ENCODE measurements at regions not wholly inside any gene's neighbourhood (a gene's known extent, or its start where the extent isn't known, plus 50 kb on each side); places are given as distances from the start of the nearest gene placed in this dataset.

DNA sequence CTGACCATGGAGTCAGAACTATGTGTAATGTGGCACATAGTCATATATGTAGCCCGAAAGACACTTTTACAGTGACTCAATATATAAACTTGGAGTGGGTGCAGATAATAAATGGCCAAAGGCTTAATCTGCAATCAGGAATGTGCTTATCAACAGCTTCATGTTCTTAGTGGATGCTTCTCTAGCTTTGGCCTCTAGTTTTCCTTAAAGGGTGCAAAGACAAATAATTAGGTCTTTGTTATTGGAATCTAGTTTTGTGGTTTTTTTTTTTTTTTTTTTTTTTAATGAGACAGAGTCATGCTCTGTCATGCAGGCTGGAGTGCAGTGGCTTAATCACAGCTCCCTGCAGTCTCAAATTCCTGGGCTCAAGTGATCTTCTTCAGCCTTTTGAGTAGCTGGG is 625.6 kb downstream of the EPHA4 start:
- intact Hi-C loops (cut with micrococcal nuclease), result no loop called here

DNA sequence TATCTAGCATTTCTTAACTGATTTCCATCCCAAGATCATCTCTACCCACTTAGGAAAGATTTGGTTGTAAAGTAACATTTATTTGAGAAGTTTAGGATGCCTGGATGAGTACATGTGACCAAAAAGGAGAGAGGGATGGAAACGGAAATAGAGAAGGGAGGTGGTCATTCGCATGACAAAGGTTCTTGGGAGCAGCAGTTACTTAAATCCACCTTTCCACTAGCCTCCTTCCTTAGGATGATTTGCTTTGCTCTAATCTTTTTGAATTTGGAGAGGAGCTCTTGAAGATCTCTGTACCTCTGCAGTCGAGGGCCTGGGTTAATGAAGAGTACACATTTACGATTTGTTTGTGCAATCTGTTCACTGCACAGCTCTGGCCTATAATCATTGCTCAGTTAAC is 623.5 kb downstream of the EPHA4 start:
- intact Hi-C loops (cut with micrococcal nuclease), result no loop called here

DNA sequence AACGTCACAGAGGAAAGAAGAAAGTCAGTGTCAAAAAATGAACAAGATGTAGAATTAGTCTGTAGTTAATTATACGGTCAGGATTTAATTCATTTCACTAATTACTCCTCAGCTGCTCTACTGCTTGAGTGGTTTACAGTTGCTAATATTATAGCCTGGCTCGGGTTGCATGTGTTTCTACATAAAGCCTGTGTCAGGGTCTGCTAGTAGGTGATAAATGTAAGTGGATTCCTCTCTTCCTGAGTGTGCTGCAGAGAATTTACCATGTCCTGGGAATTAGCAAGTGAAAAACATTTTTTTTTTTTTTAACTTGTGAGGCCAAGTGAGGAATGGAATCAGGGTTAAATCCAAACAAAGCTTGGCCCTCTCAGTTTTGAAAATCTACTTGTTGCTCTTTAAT is 622.6 kb downstream of the EPHA4 start:
- intact Hi-C loops (cut with micrococcal nuclease), result no loop called here

DNA sequence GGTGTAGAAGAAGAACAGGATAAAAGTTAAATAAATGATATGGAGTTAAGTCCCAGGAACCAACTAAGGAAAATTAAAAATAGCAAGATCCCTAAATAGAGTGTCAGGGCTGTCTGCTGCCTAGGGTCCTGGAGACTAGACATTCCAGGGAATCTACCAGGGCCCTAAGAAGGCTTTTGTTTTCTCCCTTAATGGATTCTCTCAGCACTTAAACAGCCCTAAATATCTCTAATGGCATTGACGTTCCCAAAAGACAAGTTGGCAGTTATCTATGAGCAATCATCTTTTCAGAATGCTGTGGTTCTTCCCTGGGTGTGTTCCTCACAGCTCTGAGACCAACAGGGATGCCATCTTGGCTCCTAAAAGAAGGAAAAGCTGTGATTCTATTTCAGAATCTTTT is 616.3 kb downstream of the EPHA4 start:
- intact Hi-C loops (cut with micrococcal nuclease), result no loop called here

DNA sequence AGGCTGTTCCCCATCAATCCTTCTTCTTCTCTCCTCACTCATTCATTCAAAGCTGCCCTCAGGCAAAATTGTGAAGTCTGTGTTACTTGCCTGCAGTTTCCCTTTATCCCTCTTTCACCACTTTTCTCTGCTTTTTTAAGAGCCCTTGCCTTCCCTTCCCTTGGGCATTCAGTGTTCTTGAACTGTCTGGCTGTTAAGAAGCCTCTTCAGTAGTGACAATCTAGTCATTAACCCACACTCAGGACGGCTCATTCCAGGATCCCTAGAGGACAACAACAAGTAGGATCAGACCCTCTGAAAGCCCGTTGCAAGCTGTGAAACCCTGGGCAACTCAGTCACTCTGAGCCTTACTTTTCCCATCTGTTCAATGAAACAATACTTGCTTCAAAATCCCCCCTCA is 615.7 kb downstream of the EPHA4 start:
- intact Hi-C loops (cut with micrococcal nuclease), result no loop called here

DNA sequence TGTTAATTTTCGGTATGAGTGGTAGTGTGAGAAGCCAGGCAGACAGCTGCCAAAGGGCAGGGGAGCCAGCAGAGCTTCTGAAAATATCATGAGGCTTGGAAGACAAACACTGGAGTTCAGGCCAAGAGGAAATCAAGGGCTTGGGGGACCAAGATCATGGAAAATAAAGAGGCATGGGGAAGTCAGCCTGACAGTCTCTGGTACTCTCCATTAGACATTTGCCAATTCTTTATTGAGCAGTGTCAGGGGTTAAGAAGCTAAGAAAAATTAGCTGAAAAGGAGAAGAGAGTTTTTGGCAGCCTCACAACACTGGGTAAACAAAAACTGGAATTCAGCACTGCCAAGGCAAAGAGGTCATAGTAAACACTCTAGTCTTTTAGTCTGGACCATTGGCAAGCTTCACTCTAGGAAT is 612.7 kb downstream of the EPHA4 start:
- intact Hi-C loops (cut with micrococcal nuclease), result no loop called here

DNA sequence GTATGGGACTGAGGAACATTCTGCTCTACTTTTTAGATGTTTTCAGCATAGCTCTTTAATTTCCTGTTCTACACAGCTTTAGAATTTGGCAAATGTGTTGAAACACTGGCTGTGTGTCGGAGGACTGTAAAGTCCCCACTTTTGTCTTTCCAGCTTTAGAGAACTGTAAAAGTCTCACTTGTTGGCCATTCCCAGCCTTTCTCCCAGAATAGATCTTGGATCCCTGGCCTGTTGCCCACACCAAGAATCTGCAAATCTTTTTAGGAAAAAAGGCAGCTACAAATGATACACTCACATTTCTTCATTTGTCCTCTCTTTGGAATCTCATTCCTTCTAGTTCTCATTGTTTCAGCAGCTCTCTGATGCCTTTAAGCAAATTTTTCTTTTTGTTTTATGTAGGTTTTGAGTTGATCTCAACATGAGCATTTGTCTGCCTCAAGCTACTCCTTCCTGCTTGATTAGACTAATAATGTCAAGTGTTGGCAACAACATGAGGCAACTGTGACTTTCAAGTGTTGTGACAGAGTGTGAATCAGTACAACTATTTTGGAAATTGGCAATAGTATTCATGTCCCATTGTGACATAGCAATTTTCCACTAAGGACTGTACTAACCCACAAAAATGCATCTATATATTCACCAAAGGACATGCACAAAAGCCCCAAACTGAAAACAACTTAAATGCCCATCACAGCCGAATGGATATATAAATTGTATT is 610.8 kb downstream of the EPHA4 start:
- intact Hi-C loops (cut with micrococcal nuclease), result no loop called here

DNA sequence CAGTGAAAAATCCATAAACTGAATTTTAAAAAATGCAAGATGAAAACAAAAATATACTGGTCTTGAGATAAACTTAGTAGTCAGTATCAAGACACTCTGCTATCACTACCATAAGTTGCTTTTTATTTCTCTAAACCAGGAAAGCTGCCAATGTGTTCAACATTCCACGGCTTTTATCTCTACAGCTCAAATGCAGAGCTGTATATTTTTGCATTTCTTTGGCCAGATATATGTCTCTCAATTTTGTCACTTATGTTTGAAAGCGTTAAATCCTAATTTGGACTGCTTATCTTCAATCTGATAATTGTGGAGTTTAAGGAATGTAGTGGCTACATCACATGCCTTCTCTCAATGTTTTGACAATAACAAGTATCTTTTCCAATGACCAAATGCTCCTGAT is 609.5 kb downstream of the EPHA4 start:
- intact Hi-C loops (cut with micrococcal nuclease), result no loop called here

DNA sequence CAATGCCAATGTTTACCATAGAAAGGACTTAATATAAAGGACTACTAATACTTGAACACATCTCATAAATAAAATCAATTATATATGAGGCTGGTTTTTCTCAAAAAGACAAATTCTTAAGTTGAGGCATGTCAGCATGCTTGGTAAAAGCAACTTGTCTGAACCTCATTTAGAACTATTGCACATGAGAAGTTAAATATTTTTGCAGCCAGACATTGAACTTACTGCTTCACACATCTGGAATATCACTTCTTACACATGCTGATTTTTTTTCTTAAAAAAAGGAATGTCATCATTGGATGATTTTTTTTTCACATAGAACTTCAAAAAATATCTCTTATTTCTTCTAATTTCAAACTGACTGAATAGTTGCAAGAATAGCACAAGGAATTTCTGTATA is 609.0 kb downstream of the EPHA4 start:
- intact Hi-C loops (cut with micrococcal nuclease), result no loop called here

DNA sequence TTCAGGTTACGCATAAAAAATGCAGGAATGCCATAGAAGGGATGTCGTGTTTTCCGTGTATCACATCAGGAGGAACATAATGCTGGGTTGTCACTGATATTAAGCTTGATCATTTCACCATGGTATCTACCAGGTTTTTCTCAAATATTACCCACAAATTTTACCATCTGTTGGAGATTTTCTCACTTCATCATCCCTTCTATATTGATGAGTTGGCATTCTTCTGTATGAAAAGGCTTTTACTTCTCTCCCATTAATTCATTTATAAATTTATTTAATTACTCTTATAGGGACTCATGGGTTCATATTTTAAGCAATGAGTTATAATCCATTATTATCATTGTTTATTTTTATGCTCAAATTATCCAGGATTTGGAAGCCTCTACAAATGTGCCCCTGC is 608.2 kb downstream of the EPHA4 start:
- intact Hi-C loops (cut with micrococcal nuclease), result no loop called here

DNA sequence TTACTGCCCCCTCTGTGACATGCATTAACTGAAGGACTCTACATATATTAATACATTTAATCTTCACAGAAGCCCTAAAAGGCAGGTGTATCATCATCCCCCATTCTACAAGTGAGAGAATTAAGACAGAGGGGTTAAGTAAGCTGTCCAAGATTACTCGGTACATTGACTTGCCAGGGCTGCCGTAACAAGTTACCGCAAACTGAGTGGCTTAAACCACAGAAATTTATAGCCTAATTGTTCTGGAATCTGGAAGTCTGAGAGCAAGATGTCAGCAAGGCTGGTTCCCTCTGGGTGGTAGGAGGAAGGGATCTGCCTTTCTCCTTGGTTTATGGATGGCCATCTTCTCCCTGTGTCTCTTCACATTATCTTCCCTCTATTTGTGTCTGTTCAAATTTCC is 605.5 kb downstream of the EPHA4 start:
- intact Hi-C loops (cut with micrococcal nuclease), result no loop called here

DNA sequence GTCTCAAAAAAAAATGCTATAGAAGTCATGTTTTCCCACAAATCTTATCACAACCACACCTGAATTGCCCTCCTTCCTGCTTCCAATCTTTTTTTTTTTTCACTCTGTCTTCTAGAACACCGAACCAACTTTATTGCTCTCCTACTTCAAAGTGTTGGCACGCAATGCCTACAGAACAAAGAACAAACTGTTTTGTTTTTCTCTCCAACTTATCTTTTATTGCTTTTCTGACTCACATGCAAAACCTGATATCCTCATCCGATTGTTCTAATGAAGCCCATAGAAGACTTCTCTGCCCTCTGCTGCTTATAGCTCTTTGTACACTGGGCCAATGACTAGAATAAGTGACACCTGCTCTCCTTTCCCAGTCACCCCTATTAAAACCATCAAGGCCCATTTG is 602.8 kb downstream of the EPHA4 start:
- intact Hi-C loops (cut with micrococcal nuclease), result no loop called here

DNA sequence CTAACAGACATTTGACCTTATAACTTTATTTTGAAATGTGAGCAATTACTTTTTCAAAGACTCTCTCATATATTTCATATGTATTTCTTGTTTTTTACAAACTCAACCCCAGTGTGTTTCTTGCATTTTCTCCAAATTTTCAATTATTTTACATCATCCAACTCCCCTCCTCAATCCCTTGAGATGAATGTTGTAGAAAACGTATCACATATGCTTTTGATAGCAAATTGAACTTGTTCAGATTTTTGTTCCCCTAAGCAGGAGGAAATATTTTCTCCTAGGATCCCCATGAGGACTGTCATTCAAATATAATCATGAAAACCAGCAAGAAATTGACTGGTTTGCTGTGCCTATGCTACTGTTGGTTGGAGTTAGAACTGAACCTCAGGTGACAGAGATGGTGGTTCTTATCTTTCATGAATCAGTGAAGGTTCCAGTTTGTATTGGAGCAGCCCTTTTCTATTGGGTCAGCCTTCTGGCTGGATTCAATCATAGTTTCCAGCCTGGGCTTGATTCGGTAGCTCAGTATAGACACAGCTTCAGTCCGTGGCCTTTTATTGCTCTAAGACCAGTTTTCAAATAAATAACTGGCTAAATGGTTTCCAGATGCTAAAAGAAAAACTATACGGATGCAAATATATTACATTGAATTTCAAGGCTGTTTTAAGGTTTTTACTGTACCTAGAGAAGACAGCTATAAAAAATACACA is 591.0 kb downstream of the EPHA4 start:
- intact Hi-C loops (cut with micrococcal nuclease), result no loop called here

DNA sequence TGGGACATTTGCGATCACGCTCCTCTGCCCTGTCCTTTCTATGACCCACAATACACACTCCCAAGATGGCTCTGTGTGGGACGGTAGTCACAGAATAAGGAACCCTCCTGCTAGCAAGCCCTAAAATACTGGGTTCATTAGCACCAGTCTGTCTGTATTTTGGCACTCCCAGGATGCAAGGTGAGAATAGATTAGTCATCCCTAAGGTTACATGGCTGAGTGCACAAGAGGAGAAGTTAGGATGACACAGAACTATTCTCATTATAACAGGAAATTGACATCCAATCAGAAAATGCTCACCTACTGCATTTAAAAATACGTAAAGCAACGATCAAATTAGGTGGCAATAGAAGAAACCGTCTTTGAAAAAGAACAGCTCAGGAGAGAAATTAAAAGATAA is 590.2 kb downstream of the EPHA4 start:
- intact Hi-C loops (cut with micrococcal nuclease), result no loop called here

DNA sequence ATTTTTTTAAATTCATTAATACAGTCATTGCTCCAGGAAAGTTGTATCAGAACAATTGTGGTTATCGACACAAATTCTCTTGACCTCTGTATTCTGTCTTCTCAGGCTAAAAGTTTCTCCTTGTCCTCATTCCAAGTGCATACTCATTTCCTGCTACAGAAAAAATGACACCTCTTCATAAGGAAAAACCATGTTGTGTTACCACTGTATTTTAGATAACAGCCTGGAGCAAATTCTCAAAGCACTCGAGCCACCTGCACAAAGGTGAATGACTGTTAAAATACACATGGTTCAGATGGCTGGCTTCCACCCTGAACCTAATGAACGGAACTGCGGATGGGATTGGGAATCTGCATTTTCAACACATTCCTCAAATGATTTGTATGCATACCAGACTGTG is 586.5 kb downstream of the EPHA4 start:
- intact Hi-C loops (cut with micrococcal nuclease), result no loop called here

DNA sequence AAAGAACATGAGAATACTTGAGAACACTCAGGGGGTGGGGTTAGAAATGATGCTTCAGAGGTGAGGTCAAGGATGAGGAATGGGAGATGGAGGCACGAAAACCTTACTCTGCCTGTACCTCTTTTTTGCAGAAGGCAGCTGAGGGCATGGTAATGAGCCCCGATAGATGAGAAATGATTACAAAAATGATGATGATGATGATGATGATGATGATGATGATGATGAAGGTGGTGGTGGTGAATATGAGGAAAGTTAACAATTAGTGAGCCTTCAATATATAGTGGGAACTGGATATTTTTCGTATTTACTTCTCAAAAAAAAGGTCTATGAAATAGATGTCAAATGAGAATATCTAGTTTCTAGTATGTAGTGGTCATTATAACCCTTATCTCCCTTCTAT is 584.3 kb downstream of the EPHA4 start:
- intact Hi-C loops (cut with micrococcal nuclease), result no loop called here

DNA sequence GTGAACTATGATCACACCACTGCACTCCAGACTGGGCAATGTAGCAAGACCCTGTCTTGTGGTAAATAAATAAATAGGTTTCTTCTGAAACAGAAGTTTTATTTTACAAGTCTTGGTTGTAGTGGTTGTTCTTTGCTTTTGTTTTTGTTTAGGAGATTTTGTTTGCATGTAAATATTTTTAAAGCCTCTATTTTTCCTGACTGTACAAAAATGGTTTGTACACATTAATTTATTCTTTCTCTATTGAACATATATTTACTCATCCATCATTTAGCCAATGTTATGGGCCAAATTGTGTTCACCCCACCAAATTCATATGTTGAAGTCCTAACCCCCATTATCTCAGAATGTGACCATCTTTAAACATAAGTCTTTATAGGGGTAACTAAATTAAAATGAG is 580.1 kb downstream of the EPHA4 start:
- intact Hi-C loops (cut with micrococcal nuclease), result no loop called here

DNA sequence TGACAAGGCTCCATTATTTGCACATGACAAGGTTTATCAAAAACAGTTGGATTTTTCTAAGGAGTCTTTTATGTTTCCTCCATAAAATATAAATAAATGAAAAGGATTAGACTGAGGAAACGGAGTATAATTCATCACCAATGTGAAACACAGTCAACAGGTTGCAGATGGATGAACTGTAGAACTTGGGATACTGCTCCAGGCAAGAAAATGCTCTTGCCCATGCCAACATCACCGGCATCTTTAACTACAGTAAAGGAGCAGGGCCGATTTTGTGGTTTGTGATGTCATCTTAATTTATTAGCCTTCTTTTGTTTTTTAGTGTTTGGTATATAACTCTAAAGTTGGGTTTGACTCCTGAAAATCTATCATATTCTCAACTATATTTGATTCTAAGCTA is 577.3 kb downstream of the EPHA4 start:
- intact Hi-C loops (cut with micrococcal nuclease), result no loop called here

DNA sequence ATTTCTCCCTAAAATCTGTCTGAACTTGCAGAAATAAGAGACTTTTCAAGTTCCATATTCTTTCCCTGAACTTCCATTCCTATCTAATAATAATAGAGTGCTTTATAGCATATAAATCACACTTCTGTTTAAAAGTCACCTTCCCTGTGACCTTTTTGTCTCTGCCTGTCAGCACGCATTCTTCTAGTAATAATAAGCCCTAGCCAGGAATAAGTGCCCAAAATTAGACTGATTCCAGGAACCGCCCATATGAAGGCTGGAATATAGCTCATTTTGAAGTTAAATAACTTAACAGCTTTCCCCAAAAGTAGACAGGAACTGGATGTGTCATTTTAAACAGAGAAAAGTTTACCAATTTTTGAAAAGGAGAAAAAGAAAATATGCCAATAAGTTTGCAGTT is 576.5 kb downstream of the EPHA4 start:
- intact Hi-C loops (cut with micrococcal nuclease), result no loop called here

DNA sequence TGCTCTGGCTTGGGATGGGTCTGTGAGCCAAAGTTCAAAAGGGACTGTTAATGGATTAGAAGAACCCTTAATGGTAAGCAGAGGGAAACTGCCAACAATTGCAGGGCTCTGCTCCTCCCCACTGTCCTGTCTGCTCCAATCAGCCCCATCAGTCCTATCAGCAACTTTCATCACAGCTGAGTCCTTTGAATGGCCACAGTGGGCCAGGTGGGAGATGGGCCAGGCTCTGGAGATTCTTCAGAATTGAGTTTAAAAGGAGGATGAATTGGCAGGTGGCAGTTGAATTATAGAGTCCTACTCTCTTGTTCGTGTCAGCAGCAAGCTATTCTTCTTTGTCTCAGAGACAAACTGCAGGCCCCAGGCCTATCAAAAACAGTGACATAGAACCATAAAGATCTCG is 573.9 kb downstream of the EPHA4 start:
- intact Hi-C loops (cut with micrococcal nuclease), result no loop called here

DNA sequence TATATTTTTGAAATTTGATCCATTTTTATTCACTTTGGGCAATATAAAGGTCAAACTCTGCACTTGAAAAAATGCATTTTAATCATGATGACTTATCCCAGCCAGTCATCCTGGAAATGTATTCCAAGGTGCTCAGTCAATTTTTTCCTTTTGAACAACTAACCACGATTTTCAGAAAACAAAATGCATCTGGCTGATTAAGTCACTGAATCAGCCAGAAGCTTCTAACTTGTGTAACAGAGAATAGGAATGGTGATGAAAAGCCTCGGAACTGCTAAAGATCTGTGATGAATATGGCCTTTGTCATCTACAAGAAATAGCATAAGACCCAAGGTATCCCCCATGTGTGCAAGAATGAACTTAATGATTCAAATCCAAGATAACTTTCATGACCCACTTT is 572.7 kb downstream of the EPHA4 start:
- intact Hi-C loops (cut with micrococcal nuclease), result no loop called here

DNA sequence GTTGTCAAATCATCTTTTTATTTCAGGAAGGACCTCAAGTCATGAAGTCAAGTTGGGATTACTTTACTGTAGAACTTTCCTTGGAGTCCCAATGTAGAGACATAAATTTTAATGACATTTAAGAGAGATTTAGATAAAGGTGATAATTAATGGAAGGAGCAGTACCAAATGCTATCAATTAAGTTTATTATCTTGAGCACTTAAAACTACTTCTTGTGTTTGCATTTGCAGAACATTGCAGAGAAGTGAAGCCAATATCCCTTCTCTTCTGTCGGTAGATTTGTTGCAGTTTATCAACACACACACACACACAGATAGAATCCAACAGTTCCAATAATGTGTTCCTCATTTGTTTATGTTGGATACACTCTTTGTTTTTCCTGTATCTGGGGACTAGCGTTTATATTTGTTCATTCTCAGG is 570.7 kb downstream of the EPHA4 start:
- intact Hi-C loops (cut with micrococcal nuclease), result no loop called here

DNA sequence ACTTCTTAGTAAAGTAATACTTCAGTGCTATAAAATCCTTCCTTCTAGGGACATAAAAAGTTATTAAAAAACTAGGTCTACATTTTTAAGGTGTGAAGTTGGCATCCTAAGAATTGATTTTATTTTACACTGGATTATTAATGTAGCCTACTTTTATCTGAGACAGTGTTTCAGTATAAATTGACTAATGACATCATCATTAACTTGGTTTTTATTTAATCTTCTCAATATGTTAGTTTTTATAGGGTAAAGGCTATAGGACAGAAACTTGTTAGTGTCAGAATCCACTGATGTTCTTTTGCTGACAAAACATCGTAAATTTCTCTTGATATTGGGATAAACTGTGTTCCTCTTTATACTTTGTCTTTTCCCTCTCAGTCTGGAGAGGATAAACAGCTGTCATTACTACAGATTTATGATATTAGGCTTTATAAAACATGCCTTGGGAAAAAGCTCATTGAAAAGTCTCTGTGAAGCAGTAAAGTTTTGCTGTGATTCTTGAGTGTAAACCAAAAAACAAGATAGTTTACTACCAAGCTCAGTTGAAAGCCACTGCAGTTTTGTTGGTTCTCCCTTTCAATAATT is 569.9 kb downstream of the EPHA4 start:
- intact Hi-C loops (cut with micrococcal nuclease), result no loop called here
